ENCODE measurements at regions not wholly inside any gene's neighbourhood (a gene's known extent, or its start where the extent isn't known, plus 50 kb on each side); places are given as distances from the start of the nearest gene placed in this dataset.

- no peak for DNase-seq (ENCODE audit: low read depth in 3 of 3)
These were observed 790.5 kb downstream of the RNF144A start for GRCh38 chr2:7707723-7708122.

GRCh38 chr2:7709907-7710306, 792.7 kb downstream of the RNF144A start:
- DNase-seq (ENCODE audit: low read depth in 3 of 3) = no peak

GRCh38 chr2:7711167-7711566, 794.0 kb downstream of the RNF144A start:
- DNase-seq (ENCODE audit: low read depth in 3 of 3) = no peak

GRCh38 chr2:7719876-7720275, 802.7 kb downstream of the RNF144A start:
- no peak for DNase-seq (ENCODE audit: low read depth in 3 of 3)

- no peak for DNase-seq (ENCODE audit: low read depth in 3 of 3)
These were observed 804.3 kb downstream of the RNF144A start for GRCh38 chr2:7721413-7721995.

GRCh38 chr2:7722212-7722910, 805.1 kb downstream of the RNF144A start:
- DNase-seq (ENCODE audit: low read depth in 3 of 3) = no peak

- no peak for DNase-seq (ENCODE audit: low read depth in 3 of 3)
These were observed 807.1 kb downstream of the RNF144A start for GRCh38 chr2:7724336-7724735.

- DNase-seq (ENCODE audit: low read depth in 3 of 3) = no peak
These were observed 808.1 kb downstream of the RNF144A start for GRCh38 chr2:7725171-7725849.

- no peak for DNase-seq (ENCODE audit: low read depth in 3 of 3)
These were observed 808.6 kb downstream of the RNF144A start for GRCh38 chr2:7725850-7726242.

- no peak for DNase-seq (ENCODE audit: low read depth in 3 of 3)
These were observed 809.8 kb downstream of the RNF144A start for GRCh38 chr2:7726989-7727388.

GRCh38 chr2:7728388-7728787, 811.2 kb downstream of the RNF144A start:
- DNase-seq (ENCODE audit: low read depth in 3 of 3) = no peak

GRCh38 chr2:7730449-7730848, 813.2 kb downstream of the RNF144A start:
- DNase-seq (ENCODE audit: low read depth in 3 of 3) = no peak

- DNase-seq (ENCODE audit: low read depth in 3 of 3) = no peak
These were observed 813.8 kb downstream of the RNF144A start for GRCh38 chr2:7730990-7731389.

GRCh38 chr2:7732497-7732896, 815.3 kb downstream of the RNF144A start:
- DNase-seq (ENCODE audit: low read depth in 3 of 3) = no peak

GRCh38 chr2:7736646-7737305, 819.6 kb downstream of the RNF144A start:
- DNase-seq (ENCODE audit: low read depth in 3 of 3) = no peak

- no peak for DNase-seq (ENCODE audit: low read depth in 3 of 3)
These were observed 821.4 kb downstream of the RNF144A start for GRCh38 chr2:7738596-7738995.

GRCh38 chr2:7740114-7740513, 822.9 kb downstream of the RNF144A start:
- DNase-seq (ENCODE audit: low read depth in 3 of 3) = no peak

GRCh38 chr2:7742301-7742700, 825.1 kb downstream of the RNF144A start:
- DNase-seq (ENCODE audit: low read depth in 3 of 3) = no peak

- no peak for DNase-seq (ENCODE audit: low read depth in 3 of 3)
These were observed 827.6 kb downstream of the RNF144A start for GRCh38 chr2:7744827-7745226.

- no peak for DNase-seq (ENCODE audit: low read depth in 3 of 3)
These were observed 828.2 kb downstream of the RNF144A start for GRCh38 chr2:7745369-7745768.

GRCh38 chr2:7748717-7749415, 831.7 kb downstream of the RNF144A start:
- DNase-seq (ENCODE audit: low read depth in 3 of 3) = no peak
